K562 (cell line): ENCODE measurements at regions not wholly inside any gene's neighbourhood (a gene's known extent, or its start where the extent isn't known, plus 50 kb on each side); places are given as distances from the start of the nearest gene placed in this dataset.

Experiments
- AFF4 ChIP-seq: sonication (generic); formaldehyde crosslinking; IDR thresholded peaks from 2 replicates; pipeline ENCODE4 v1.8.0; 2023; ENCODE audit warnings: mild to moderate bottlenecking, missing genetic modification reagents
- CTCF ChIP-seq, 3 experiments: IDR thresholded peaks in 2 of 3; conservative IDR thresholded peaks in 1 of 3; 2 replicates each; pipeline ENCODE4 v1.5.1; 2011 to 2012; ENCODE audit warnings: low read length in 3 of 3, mild to moderate bottlenecking in 3 of 3, control low read depth in 2 of 3, improper control_type of control experiment in 1 of 3, inconsistent platforms in 1 of 3, low read depth in 1 of 3, mixed read lengths in 1 of 3, moderate library complexity in 1 of 3; ENCODE audit not compliant: insufficient read depth in 2 of 3
- MAX ChIP-seq: sonication (generic); formaldehyde crosslinking; IDR thresholded peaks from 2 replicates; pipeline ENCODE4 v1.9.0; 2022; ENCODE audit warnings: mild to moderate bottlenecking, missing genetic modification reagents
- NBN ChIP-seq: fragments of 450-650 bp; IDR thresholded peaks from 2 replicates; pipeline ENCODE4 v1.6.1; 2016; ENCODE audit warnings: low read depth, mild to moderate bottlenecking
- NR2C2 ChIP-seq, 2 experiments: fragments of 200-800 bp in 1 of 2; sonication (Bioruptor generic) in 1 of 2; sonication (generic) in 1 of 2; formaldehyde crosslinking in 1 of 2; IDR thresholded peaks; 2 replicates each; pipeline versions ENCODE4 v1.6.1 to v1.8.0; 2016 to 2022; ENCODE audit warnings: mild to moderate bottlenecking in 1 of 2, missing compliant biosample characterization in 1 of 2, missing genetic modification characterization in 1 of 2, missing genetic modification reagents in 1 of 2
- POLR2AphosphoS5 ChIP-seq: IDR thresholded peaks from 2 replicates; pipeline ENCODE4 v1.6.1; 2011; ENCODE audit warnings: mild to moderate bottlenecking, low read depth, low read length, moderate library complexity; ENCODE audit not compliant: control insufficient read depth, insufficient read depth
- TAL1 ChIP-seq: fragments of 450-650 bp; IDR thresholded peaks from 2 replicates; pipeline ENCODE4 v1.6.1; 2016; ENCODE audit warnings: mild to moderate bottlenecking
- ZBTB11 ChIP-seq, 3 experiments: fragments of 200-800 bp in 1 of 3; fragments of 250-450 bp in 1 of 3; fragments of 450-650 bp in 1 of 3; sonication (Bioruptor Pico) in 1 of 3; sonication (Bioruptor generic) in 1 of 3; formaldehyde crosslinking in 1 of 3; IDR thresholded peaks; 2 replicates each; pipeline versions ENCODE4 v1.6.1 to v1.8.0; 2016 to 2022; ENCODE audit warnings: mild to moderate bottlenecking in 2 of 3, missing genetic modification characterization in 2 of 3, missing compliant biosample characterization in 1 of 3, moderate library complexity in 1 of 3
- ZNF24 ChIP-seq: fragments of 450-650 bp; IDR thresholded peaks from 2 replicates; pipeline ENCODE4 v1.6.1; 2016
- ZNF347 ChIP-seq: fragments of 450-650 bp; formaldehyde crosslinking; IDR thresholded peaks from 2 replicates; pipeline ENCODE4 v1.4.0; 2020; ENCODE audit warnings: low read depth, mild to moderate bottlenecking, moderate library complexity
- TF ChIP-seq, protein P1 (sequence below): fragments of 200-800 bp; sonication (Bioruptor generic); IDR thresholded peaks from 2 replicates; pipeline ENCODE4 v1.6.1; 2016; ENCODE audit warnings: missing genetic modification characterization, missing compliant biosample characterization
- TF ChIP-seq, protein P2 (sequence below): fragments of 250-450 bp; sonication (Bioruptor Pico); IDR thresholded peaks from 2 replicates; pipeline ENCODE4 v1.5.1; 2021; ENCODE audit warnings: mild to moderate bottlenecking

- TF ChIP-seq, protein P1, sequence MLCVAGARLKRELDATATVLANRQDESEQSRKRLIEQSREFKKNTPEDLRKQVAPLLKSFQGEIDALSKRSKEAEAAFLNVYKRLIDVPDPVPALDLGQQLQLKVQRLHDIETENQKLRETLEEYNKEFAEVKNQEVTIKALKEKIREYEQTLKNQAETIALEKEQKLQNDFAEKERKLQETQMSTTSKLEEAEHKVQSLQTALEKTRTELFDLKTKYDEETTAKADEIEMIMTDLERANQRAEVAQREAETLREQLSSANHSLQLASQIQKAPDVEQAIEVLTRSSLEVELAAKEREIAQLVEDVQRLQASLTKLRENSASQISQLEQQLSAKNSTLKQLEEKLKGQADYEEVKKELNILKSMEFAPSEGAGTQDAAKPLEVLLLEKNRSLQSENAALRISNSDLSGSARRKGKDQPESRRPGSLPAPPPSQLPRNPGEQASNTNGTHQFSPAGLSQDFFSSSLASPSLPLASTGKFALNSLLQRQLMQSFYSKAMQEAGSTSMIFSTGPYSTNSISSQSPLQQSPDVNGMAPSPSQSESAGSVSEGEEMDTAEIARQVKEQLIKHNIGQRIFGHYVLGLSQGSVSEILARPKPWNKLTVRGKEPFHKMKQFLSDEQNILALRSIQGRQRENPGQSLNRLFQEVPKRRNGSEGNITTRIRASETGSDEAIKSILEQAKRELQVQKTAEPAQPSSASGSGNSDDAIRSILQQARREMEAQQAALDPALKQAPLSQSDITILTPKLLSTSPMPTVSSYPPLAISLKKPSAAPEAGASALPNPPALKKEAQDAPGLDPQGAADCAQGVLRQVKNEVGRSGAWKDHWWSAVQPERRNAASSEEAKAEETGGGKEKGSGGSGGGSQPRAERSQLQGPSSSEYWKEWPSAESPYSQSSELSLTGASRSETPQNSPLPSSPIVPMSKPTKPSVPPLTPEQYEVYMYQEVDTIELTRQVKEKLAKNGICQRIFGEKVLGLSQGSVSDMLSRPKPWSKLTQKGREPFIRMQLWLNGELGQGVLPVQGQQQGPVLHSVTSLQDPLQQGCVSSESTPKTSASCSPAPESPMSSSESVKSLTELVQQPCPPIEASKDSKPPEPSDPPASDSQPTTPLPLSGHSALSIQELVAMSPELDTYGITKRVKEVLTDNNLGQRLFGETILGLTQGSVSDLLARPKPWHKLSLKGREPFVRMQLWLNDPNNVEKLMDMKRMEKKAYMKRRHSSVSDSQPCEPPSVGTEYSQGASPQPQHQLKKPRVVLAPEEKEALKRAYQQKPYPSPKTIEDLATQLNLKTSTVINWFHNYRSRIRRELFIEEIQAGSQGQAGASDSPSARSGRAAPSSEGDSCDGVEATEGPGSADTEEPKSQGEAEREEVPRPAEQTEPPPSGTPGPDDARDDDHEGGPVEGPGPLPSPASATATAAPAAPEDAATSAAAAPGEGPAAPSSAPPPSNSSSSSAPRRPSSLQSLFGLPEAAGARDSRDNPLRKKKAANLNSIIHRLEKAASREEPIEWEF (CRISPR knock-in tag) = no peak
- TF ChIP-seq ZNF347 (CRISPR knock-in tag) (no peak), TAL1 (no peak), CTCF (IDR thresholded peaks at IDR 0.05 in 2 of 3, conservative IDR thresholded peaks at IDR 0.05 in 1 of 3; ENCODE audit: insufficient read depth in 2 of 3, low read depth in 1 of 3, low read length in 3 of 3) (no peak), NBN (no peak), MAX (CRISPR knock-in tag) (no peak), ZNF24 (no peak), ZBTB11 (CRISPR knock-in tag; IDR thresholded peaks at IDR 0.05) (no peak), NR2C2 (CRISPR knock-in tag; IDR thresholded peaks at IDR 0.05) (no peak), NR2C2 (tag; IDR thresholded peaks at IDR 0.05) (no peak), AFF4 (CRISPR knock-in tag) (no peak), POLR2AphosphoS5 (no peak)
- TF ChIP-seq, protein P2, sequence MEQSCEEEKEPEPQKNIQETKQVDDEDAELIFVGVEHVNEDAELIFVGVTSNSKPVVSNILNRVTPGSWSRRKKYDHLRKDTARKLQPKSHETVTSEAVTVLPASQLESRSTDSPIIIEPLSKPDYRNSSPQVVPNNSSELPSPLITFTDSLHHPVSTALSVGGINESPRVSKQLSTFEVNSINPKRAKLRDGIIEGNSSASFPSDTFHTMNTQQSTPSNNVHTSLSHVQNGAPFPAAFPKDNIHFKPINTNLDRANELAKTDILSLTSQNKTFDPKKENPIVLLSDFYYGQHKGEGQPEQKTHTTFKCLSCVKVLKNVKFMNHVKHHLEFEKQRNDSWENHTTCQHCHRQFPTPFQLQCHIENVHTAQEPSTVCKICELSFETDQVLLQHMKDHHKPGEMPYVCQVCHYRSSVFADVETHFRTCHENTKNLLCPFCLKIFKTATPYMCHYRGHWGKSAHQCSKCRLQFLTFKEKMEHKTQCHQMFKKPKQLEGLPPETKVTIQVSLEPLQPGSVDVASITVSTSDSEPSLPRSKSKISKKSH (CRISPR knock-in tag) = no peak
Measured at GRCh38 chr13:65907666-65908525, 1322.2 kb downstream of the PCDH9 start.
